DMS 273 (cell line): ENCODE measurements at regions not wholly inside any gene's neighbourhood (a gene's known extent, or its start where the extent isn't known, plus 50 kb on each side); places are given as distances from the start of the nearest gene placed in this dataset.
A peak's percentile ranks its signal among the peaks of the same experiment; 100 is the strongest.

Source experiments
- DNase-seq: peaks from one replicate; lab custom pipeline; 2025; ENCODE audit not compliant: unreplicated experiment; lab: John Stamatoyannopoulos, UW

DNA sequence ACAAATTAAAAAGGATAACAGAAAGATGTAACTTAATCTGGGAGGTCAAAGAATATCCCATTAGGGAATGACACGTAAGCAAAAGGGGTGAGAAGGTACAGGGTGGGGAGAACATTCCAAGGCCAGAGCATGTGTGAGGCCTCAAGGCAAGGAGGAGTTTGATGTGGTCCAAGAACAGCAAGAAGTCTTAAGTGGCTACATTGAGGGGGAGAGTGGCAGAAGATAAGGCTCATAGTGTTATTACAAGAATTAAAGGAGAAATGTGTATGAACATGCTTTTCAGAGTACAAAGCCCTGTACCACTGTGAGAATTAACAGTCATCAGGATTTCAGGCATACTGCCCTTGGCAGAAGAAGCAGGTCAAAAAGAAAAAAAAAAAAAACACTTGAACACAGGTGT, 174.4 kb upstream of the ERBB4 start:
- no peak for DNase-seq

DNA sequence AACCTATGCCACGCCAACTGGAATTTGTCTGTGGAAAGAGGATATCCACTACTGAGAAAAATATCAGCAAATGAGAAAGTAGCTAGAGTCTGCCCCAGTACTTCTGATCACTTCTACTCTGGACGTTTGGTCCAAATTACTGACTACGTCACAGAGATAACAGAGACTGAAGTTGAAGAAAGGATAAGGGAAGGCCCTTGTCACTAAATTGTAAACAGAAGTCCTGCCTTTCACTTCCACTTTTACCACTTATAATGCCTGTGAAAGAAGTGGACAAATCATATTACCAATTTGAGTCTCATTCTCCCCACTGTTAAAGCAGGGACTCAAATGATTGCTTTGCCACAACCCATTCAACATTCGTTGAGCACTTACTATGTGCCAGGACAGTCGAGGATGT, 173.9 kb upstream of the ERBB4 start:
- DNase-seq: no peak

DNA sequence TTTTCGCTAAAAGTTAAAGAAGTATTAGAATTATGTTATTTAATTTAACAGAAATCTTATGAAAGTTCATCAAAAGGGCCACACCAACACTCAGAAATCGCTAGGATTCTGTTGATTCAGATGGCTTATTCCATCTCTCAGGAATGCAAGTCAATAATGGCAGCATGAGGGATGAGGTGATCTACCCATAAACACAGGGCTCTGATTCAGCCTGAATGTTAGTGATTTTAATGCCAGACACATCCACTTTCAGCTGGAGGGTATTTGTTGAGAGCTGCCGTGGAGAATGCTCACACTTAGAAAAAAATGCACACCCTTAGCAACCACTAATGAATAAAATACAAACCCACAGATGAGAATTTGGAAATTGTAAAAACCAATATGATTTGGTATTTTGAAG, 173.3 kb upstream of the ERBB4 start:
- no peak for DNase-seq

DNA sequence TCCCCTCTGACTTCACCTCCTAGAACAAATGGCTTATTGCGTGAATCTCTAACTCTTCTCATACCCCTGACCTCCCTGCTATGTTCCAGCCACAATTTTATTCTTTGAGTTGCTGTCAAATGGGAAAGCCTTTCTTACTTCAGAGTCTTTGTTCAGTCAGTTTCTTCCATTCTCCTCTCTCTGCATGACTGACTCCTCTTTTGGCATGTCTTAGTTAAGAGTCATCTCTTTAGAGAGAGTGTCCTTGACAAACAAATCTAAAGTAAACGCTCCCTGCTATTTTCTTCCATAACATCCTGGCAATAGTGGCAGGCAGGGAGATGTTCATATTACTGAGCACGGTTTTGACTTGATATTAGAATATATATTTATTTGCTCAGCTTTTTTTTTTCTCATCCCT, 170.7 kb upstream of the ERBB4 start:
- DNase-seq: no peak

DNA sequence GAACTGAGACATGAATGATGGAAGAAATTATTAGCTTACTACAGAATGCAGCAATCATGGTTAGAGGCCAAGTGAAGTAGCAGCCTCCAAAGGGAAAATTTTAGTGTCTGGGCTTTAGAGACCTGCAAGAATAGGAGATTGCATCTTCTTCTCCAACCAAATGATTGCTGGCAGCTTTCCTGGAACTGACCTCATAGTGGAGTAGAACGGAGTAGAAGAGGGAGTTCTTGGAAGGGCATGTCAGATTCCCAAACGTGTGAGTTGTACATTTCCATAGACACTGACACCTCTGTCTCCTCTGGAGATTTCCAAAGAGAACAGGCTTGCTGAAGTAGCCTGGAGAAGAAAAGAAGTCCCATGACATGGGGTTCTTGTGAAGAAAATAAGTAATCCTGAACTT, 169.8 kb upstream of the ERBB4 start:
- no peak for DNase-seq

DNA sequence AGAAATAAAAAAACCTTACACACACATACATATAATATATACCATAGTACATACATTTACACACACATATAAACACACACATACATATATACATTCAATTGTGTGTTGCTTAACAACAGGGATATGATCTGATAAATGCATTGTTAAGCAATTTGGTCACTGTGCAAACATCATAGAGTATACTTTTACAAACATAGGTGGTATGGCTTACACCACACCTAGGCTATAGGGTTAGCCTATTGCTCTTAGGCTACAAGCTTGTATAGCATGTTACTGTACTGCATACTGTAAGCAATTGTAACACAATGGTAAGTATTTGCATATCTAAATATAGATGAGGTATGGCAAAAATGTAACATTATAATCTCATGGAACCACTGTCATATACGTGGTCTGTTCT, 156.8 kb upstream of the ERBB4 start:
- no peak for DNase-seq

DNA sequence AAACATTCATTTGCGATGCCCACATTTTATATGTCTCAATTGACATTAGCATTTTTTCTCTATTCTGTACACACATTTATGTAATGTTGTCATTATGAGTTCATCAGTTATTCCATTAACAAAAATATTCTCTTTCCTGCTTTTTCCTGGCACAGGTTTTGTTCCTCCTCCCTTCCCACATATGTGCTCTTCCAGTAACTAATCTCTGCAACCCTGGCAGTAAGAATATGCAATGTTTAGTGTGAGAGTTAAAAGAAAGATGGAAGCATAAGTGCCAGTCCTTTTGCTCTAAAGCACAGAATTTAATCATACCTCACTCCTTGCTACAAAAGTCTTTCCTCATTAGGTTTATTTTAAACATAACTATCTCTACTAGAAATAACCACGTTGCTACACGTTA, 155.8 kb upstream of the ERBB4 start:
- no peak for DNase-seq

DNA sequence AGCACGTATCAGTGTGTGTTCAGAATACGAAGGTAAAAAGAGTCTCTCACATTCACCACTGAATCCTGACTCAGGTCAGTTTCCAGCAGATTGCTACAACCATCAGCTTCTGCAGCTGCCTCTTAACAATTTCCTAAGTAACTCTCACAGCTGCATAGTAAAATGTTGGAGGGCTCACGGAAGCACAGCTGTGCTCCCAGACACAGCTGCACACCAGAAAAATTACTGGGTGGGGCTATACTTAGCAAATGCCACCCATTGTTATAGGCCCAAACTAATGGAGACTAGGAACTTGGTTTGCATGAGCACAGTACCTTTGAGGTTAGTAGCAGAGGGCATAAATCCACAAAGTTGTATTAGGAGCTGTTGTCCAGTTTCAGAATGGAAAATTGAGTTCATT, 153.9 kb upstream of the ERBB4 start:
- no peak for DNase-seq

DNA sequence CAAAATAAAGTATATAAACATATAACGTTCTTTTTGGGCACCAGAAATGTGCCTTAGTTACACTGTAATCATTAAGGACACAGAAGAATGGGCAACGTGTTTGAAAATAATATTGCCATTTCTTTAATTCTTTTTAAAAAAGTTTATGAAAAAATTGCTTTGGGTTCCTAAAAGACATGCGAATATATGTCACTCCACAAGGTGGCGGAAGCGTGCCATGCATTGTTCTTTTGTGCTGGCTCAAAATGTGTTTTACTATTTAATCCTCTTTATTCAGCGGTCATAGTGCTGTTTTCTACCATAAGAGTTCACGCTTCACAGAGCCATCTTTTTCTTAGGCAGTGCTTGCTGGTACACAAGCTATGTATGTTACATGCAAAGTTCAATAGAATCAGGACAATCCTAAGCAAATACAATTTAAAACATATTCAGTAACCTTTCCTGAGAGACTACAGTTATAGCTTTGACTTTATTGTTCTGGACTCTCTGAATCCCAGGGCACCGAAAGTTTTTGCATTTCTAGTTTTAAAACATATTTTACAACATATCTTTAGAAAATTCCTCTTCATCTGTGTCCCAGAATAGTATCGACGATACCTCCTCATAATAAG, 147.8 kb upstream of the ERBB4 start:
- peak; percentile 78 for DNase-seq

DNA sequence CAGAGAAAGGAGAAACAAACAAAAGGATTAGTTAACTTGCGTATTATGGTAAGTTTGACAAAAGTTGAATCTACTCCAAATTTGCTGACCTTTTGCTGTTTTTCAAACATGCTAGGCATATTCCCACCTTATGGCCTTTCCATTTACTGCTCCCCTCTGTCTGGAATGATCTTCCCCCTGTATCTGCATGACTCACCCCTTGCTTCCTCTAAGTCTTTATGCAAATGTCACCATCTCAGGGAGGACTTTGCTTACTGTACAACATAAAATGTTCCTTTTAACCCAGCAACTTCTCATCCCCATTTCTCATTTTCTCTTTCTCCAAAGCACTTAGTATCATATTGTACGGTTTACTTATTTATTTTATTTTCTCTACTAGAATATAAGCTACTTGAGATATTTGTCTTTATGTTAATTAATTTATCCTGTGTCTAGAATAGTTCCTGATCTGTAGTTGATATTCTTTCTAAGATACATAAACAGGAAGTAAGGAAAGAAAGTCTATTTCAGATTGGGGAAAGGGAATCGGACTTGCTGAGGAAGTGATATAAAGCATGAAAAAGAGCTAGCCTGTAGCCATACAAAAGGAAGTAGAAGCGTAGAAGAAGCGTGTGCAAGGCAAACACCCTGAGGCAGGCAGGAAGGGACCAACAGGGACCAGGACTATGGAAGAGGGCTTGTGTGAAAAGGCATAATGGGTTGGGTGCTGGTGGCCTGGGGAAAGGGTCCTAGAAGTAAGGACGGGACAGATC, 144.9 kb upstream of the ERBB4 start:
- no peak for DNase-seq

DNA sequence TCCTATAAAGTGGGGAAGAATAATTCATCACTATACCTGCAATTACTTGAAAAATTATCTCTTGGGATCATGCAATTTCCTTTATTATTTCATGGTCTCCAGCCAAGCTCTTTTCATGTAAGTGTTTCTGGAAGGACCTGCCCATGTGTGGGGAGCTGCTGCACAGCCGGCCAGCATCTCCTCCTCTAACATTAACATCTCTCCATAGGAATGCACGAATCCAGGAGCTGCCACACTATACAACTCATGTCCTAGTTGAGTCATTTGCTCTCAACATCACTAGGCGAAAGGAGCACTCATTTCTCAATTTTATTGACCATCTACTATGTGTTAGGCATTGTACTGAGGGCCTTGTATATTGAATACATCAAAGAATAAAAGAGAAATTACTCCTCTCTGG, 144.3 kb upstream of the ERBB4 start:
- no peak for DNase-seq

DNA sequence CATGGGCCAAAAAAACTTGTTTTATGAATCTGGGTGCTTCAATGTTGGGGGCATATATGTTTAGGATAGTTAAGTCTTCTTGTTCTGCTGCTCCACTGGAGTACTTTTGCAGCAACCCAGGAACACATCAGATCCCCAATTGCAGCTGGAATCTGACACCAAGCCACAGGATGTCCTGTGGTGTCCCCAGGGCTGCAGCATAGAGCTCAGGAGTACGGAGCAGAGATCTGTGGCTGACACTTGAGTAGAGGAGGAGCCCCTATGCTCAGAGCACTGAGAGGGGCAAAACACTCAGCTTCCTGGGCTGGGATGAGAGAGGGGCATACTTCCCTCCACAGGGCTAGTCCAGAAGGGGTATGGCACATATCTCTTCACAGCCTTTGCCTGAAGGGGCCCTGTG, 138.9 kb upstream of the ERBB4 start:
- DNase-seq: no peak

DNA sequence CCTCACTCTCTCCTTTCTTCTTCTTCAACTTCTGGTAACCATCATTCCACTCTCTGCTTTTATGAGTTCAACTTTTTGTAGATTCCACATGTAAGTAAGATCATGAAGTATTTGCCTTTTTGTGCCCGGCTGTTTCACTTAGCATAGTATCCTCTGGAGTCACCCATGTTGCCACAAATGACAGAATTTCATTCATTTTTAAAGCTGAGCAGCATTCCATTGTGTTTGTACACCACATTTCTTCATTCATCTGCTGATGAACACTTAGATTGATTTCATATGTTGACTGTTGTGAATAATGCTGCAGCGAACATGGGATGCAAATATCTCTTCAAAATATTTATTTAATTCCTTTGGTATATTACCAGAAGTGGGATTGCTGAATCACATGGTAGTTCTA, 133.6 kb upstream of the ERBB4 start:
- no peak for DNase-seq

DNA sequence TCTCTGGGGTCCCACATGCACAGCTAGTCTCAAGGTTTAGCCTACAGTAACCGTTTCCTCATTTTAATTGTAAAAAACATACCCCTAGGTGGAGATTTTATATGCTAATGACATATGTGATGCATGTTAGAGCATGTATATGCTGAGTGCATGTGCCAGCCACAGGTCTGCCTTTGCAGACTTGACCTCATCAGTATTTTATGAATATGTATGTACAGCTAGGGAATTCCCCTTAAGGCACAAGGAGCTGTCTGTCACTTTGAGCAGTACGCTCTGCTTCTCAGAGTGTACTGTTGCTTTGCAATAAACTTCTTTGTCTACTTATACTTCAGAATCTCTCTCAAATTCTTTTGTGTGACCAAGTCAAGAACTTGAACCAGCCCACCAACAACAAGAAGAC, 131.2 kb upstream of the ERBB4 start:
- DNase-seq: peak; percentile 19

DNA sequence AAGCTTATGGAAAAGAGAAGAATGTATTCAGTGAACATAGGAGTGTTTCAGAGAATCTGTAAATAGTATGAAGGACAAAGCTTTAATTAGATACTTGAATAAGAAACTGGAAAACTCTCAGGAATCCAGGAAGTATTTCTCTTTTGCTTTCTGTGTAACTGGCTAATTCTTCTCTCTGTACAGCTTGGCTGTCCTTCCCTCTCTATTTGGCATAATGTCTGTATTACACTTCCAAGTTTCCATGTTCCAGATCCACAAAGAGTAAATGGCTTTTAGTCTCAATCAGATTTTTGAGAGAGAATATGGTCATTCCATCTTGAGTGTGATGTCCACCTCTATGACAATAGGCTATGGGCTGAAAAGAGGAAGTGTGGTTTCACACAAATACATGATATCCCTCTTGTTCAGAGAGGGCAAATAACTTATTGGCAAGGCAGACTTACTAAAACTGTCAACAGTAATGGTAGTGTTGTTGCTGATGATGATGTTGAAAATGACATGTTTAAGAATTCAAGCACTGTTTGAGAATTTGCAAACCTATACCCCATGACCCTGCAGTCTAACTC, 129.2 kb upstream of the ERBB4 start:
- DNase-seq: no peak

DNA sequence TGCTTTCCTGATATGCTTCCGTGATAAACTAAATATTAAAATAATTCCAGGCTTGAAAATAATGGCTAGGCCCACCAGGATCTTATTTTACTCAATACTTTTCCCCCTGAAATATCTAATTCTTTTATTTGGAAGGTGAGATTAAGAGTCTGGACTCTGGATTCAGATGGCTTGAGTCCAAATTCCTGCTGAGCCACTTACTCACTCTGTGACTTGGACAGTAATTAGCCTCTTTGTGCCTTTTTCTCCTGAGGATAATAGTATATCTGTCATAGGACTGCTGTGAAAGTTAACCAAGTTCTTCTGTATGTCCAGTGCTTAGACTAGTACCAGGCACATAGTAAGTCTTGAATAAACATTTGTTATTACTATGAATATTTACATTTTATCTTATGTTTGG, 127.3 kb upstream of the ERBB4 start:
- DNase-seq: no peak

DNA sequence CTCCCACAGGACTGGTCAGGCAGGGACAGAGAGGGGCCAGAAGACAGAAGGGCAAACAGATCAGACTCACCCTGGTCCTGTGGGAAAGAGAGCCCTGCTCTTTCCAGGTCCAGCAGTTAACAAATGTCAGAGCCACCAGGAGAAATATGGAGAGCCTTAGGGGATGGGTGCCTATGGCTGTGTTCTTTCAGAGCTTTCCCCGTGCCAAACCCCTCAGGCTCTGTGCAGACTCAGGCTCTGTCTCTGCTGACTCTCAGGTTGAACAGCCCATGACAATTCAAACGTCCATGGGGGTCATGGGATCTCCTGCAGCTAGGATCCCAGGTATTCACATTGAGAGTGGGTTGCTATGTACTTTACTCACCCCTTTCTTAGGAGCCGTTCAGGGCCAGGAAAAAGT, 120.8 kb upstream of the ERBB4 start:
- DNase-seq: no peak

DNA sequence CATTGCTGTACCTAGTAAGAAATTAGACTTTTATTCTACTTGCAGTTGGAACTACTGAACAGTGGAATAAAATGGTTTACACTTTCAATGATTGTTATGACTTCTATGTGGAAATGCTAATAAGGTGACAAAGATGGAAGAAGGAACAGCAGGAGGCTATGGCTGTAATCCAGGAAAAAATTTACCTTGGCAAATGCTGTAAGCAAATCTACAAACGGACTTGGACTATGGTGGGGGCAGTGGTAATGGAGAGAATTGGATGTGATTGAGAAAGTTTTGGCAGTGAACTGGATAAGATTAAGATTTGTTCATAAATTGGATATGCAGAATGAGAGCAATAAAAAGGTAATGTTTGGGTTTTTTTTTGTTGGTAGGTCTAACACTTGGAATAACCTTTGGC, 111.0 kb upstream of the ERBB4 start:
- DNase-seq: peak; percentile 11

DNA sequence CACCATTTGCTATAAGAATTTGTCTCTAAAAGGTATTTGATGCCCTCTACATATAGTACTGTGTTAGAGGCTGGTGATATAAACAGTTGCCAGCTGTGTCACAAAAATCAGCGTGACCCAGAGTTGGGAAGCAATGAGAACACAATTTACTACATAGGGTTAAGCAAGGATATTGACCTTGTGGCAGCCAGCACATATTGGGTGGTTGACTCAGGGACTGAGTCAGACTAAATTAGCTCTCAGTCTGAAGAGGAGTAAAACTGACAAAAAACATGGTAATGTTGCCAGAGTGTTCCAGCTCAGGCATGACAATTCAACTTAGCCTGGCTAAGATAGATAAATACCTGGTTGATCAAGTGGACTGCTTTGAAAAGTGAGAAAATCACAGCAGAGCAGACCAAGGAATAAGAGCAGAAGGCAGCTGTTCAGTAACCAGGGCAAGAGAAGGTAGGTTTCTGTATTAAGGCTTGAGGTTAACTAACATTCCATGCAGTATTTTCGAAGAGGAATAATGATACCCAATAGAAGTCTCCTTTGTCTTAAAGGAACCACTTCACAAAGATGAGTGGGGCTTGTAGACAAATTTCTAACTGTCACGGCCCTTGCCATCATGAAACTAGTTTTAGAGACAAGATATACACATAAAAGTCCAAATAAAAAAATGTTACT, 108.2 kb upstream of the ERBB4 start:
- peak; percentile 27 for DNase-seq

DNA sequence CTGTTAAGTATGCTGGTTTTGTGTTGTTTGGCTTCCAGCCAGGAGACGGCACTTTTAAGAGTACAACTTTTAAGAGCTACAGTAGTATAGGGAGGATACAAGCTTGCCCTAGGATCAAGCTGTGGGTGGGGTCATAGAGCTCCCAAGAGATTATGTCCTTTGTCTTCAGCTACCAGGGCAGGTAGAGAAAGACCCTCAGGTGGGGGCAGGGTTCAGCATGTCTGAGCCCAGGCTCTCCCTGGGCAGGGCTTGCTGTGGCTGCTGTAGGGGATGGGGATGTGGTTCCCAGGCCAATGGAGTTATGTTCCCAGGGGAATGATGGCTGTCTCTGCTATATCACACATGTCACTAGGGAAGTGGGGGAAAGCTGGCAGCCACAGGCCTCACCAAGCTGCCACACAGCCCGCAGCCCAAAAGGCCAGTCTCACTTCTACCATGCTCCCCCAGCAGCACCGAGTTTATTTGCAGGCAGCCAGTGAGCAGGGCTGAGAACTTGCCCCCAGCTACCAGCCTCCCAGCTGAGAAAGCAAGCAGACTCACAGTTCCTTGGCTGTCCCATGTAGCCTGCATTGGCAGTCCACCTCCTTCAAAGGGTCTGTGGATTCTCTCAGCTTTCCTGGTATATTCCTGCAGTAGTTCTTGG, 105.7 kb upstream of the ERBB4 start:
- no peak for DNase-seq

DNA sequence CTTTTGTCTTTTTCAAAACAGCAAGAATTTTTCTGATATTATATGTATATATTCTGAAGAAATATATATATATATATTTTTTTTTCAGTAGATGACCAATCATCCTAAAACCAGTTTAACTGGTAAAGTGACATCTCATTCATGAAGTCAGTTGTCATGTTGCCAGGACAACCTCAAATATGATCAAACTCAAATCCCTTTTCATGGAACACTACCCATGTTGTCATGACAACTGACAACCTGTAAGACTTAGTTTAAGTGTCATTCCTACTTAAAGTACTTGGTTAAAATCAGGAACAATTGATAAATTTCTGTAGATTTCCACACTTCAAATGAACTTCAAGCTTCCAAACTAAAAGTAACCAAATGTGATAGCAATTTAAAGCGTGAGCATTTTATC, 101.8 kb upstream of the ERBB4 start:
- DNase-seq: no peak

DNA sequence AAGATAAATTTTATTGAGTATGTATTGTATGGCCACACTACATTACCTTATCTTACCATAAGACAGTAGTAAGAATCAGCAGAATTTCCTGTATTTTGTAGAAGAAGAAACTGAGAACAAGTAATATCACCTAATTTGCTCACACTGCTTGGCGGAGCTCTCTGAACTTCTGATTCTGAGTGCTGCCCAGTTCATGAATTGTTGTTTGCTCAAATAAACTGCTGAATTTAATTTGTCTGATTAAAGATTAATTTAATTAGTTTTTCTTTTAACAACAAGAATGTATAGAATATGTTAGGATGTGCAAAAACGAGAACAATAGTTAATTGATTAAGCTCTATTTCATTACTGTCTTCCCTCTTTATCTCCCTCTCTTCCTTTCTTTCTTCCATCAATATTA, 100.1 kb upstream of the ERBB4 start:
- DNase-seq: no peak
